GM19240 (cell line): ENCODE measurements at regions not wholly inside any gene's neighbourhood (a gene's known extent, or its start where the extent isn't known, plus 50 kb on each side); places are given as distances from the start of the nearest gene placed in this dataset.
"Not testable (repeated sequence)": the region's sequence is repeated elsewhere in the genome, so short reads cannot be mapped to it uniquely, and the experiment has no call there.

ENCODE experiments used
- DNase-seq: peaks from one replicate; pipeline ENCODE4 v3.0.0; 2011; ENCODE audit warnings: low spot score; ENCODE audit not compliant: insufficient read length

GRCh38 chr19:28130881-28131280 lies 1082.1 kb downstream of the UQCRFS1 start:
- not testable (repeated sequence) for DNase-seq

GRCh38 chr19:28130066-28130511 lies 1082.9 kb downstream of the UQCRFS1 start:
- DNase-seq, result no peak

- no peak for DNase-seq
Observed at GRCh38 chr19:28128341-28128740, 1084.6 kb downstream of the UQCRFS1 start.

GRCh38 chr19:28126135-28126898 lies 1086.6 kb downstream of the UQCRFS1 start:
- DNase-seq, result no peak

- DNase-seq, result no peak
Observed at GRCh38 chr19:28122734-28123133, 1090.2 kb downstream of the UQCRFS1 start.

GRCh38 chr19:28118235-28118634 lies 1094.7 kb downstream of the UQCRFS1 start:
- no peak for DNase-seq

- DNase-seq, result no peak
Observed at GRCh38 chr19:28117143-28117542, 1095.8 kb downstream of the UQCRFS1 start.

GRCh38 chr19:28116379-28116778 lies 1096.6 kb downstream of the UQCRFS1 start:
- DNase-seq, result not testable (repeated sequence)

GRCh38 chr19:28103921-28104320 lies 1109.0 kb downstream of the UQCRFS1 start:
- no peak for DNase-seq

- not testable (repeated sequence) for DNase-seq
Observed at GRCh38 chr19:28084659-28085157, 1128.2 kb downstream of the UQCRFS1 start.

- DNase-seq, result no peak
Observed at GRCh38 chr19:28076628-28077027, 1136.3 kb downstream of the UQCRFS1 start.

- no peak for DNase-seq
Observed at GRCh38 chr19:28075229-28075628, 1137.7 kb downstream of the UQCRFS1 start.

- no peak for DNase-seq
Observed at GRCh38 chr19:28074773-28075172, 1138.2 kb downstream of the UQCRFS1 start.

GRCh38 chr19:28067882-28068281 lies 1145.1 kb downstream of the UQCRFS1 start:
- no peak for DNase-seq

- DNase-seq, result no peak
Observed at GRCh38 chr19:28066988-28067387, 1146.0 kb downstream of the UQCRFS1 start.

- DNase-seq, result no peak
Observed at GRCh38 chr19:28066161-28066560, 1146.8 kb downstream of the UQCRFS1 start.

GRCh38 chr19:28065026-28065425 lies 1147.9 kb downstream of the UQCRFS1 start:
- no peak for DNase-seq

- no peak for DNase-seq
Observed at GRCh38 chr19:28063702-28064101, 1149.2 kb downstream of the UQCRFS1 start.

GRCh38 chr19:28061111-28061510 lies 1151.8 kb downstream of the UQCRFS1 start:
- no peak for DNase-seq

GRCh38 chr19:28057026-28057425 lies 1155.9 kb downstream of the UQCRFS1 start:
- not testable (repeated sequence) for DNase-seq

GRCh38 chr19:28051047-28051446 lies 1161.9 kb downstream of the UQCRFS1 start:
- no peak for DNase-seq

- DNase-seq, result no peak
Observed at GRCh38 chr19:28049875-28050274, 1163.1 kb downstream of the UQCRFS1 start.

- DNase-seq, result no peak
Observed at GRCh38 chr19:28046932-28047331, 1166.0 kb downstream of the UQCRFS1 start.
